ENCODE measurements at regions not wholly inside any gene's neighbourhood (a gene's known extent, or its start where the extent isn't known, plus 50 kb on each side); places are given as distances from the start of the nearest gene placed in this dataset.

- POLR2A ChIA-PET = no interaction called here
- CTCF ChIA-PET = no interaction called here
These were observed 52.5 kb upstream of the STAM2 start for GRCh38 chr2:152227969-152228592.

GRCh38 chr2:152231446-152231845, 55.9 kb upstream of the STAM2 start:
- POLR2A ChIA-PET = no interaction called here
- CTCF ChIA-PET = no interaction called here

GRCh38 chr2:152234277-152234676, 58.7 kb upstream of the STAM2 start:
- POLR2A ChIA-PET = no interaction called here
- CTCF ChIA-PET = no interaction called here

GRCh38 chr2:152236191-152236925, 60.8 kb upstream of the STAM2 start:
- CTCF ChIA-PET = no interaction called here
- POLR2A ChIA-PET = no interaction called here

- POLR2A ChIA-PET = no interaction called here
- CTCF ChIA-PET = no interaction called here
These were observed 62.5 kb upstream of the STAM2 start for GRCh38 chr2:152238016-152238415.

- ChIA-PET POLR2A (no interaction called here), CTCF (no interaction called here)
These were observed 65.1 kb upstream of the STAM2 start for GRCh38 chr2:152240559-152241231.

GRCh38 chr2:152241948-152242729, 66.6 kb upstream of the STAM2 start:
- CTCF ChIA-PET = no interaction called here
- POLR2A ChIA-PET = no interaction called here

GRCh38 chr2:152242787-152243472, 67.4 kb upstream of the STAM2 start:
- POLR2A ChIA-PET = no interaction called here
- CTCF ChIA-PET = no interaction called here

GRCh38 chr2:152243761-152244640, 68.4 kb upstream of the STAM2 start:
- POLR2A ChIA-PET = no interaction called here

GRCh38 chr2:152245653-152246052, 70.1 kb upstream of the STAM2 start:
- CTCF ChIA-PET = no interaction called here
- POLR2A ChIA-PET = no interaction called here

More at GRCh38 chr2:152243761-152244640, 68.4 kb upstream of the STAM2 start:
- CTCF ChIA-PET = interaction anchor here (0.6 kb wide), 1 partner anchor 191 kb away, joined by 3 read pairs; no protein-coding TSS in a partner anchor

- CTCF ChIA-PET = no interaction called here
- POLR2A ChIA-PET = interaction anchor here (0.7 kb wide), 1 partner anchor 428 kb away, joined by 6 read pairs; no protein-coding TSS in a partner anchor
These were observed 71.2 kb upstream of the STAM2 start for GRCh38 chr2:152246686-152247336.

GRCh38 chr2:152247337-152247695, 71.8 kb upstream of the STAM2 start:
- POLR2A ChIA-PET = no interaction called here
- CTCF ChIA-PET = no interaction called here

- ChIA-PET CTCF (no interaction called here), POLR2A (no interaction called here)
These were observed 75.0 kb upstream of the STAM2 start for GRCh38 chr2:152250421-152251100.

- ChIA-PET CTCF (no interaction called here), POLR2A (no interaction called here)
These were observed 75.6 kb upstream of the STAM2 start for GRCh38 chr2:152251211-152251610.

GRCh38 chr2:152251811-152252210, 76.2 kb upstream of the STAM2 start:
- POLR2A ChIA-PET = no interaction called here
- CTCF ChIA-PET = no interaction called here

GRCh38 chr2:152254486-152254885, 78.9 kb upstream of the STAM2 start:
- CTCF ChIA-PET = no interaction called here
- POLR2A ChIA-PET = no interaction called here

- POLR2A ChIA-PET = no interaction called here
- CTCF ChIA-PET = no interaction called here
These were observed 79.4 kb upstream of the STAM2 start for GRCh38 chr2:152254976-152255375.

- POLR2A ChIA-PET = no interaction called here
- CTCF ChIA-PET = no interaction called here
These were observed 79.1 kb upstream of the FMNL2 start for GRCh38 chr2:152255918-152256317.
